ENCODE measurements at regions not wholly inside any gene's neighbourhood (a gene's known extent, or its start where the extent isn't known, plus 50 kb on each side); places are given as distances from the start of the nearest gene placed in this dataset.

GRCh38 chr7:125149151-125149550 lies 219.5 kb upstream of the POT1 start (continued):
- TF ChIP-seq ZNF511 (CRISPR knock-in tag; IDR thresholded peaks at IDR 0.05), result no peak
- TF ChIP-seq, protein P1, sequence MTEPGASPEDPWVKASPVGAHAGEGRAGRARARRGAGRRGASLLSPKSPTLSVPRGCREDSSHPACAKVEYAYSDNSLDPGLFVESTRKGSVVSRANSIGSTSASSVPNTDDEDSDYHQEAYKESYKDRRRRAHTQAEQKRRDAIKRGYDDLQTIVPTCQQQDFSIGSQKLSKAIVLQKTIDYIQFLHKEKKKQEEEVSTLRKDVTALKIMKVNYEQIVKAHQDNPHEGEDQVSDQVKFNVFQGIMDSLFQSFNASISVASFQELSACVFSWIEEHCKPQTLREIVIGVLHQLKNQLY (CRISPR knock-in tag; conservative IDR thresholded peaks at IDR 0.05), result no peak
- TF ChIP-seq ZNF316 (IDR thresholded peaks at IDR 0.05), result no peak
- TF ChIP-seq ZBTB26 (CRISPR knock-in tag; IDR thresholded peaks at IDR 0.05), result no peak
- no peak for TF ChIP-seq RFX5 (IDR thresholded peaks at IDR 0.05; ENCODE audit: low read depth, low read length)
- TF ChIP-seq KDM2B (CRISPR knock-in tag; IDR thresholded peaks at IDR 0.05), result no peak
- no peak for TF ChIP-seq DPF2 (IDR thresholded peaks at IDR 0.05)
- no peak for TF ChIP-seq GTF2B (IDR thresholded peaks at IDR 0.05; ENCODE audit: extremely low read depth, insufficient read length)
- no peak for TF ChIP-seq FOS (IDR thresholded peaks at IDR 0.05; ENCODE audit: extremely low read depth, insufficient read length)
- no peak for TF ChIP-seq ZNF717 (CRISPR knock-in tag; IDR thresholded peaks at IDR 0.05)
- no peak for TF ChIP-seq ATF4 (CRISPR knock-in tag; IDR thresholded peaks at IDR 0.05)
- TF ChIP-seq KDM5B (IDR thresholded peaks at IDR 0.05; ENCODE audit: insufficient replicate concordance, low read depth, low read length), result no peak
